SIG-M5 (cell line): ENCODE measurements at regions not wholly inside any gene's neighbourhood (a gene's known extent, or its start where the extent isn't known, plus 50 kb on each side); places are given as distances from the start of the nearest gene placed in this dataset.
"Not testable (repeated sequence)": the region's sequence is repeated elsewhere in the genome, so short reads cannot be mapped to it uniquely, and the experiment has no call there.

ENCODE experiments used
- DNase-seq: peaks from one replicate; lab custom pipeline; 2025; lab: John Stamatoyannopoulos, UW

DNA sequence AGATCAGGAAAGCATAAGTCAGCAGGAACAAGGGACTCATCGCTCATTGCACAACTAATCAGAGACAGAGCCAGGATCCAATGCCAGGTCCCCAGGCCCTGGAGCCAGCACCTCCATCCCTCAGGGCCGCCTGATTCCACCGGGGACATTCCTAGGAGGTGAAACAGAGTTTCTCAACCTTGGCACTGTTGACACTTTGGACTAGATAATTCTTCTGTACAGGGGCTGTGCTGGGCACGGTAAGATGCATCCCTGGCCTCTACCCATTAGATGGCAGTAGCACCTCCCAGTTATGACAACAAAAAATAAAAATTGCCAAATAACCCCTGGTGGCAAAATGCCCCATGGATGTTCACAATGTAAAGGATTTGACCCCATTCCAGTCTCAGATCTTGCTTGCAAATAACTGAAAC lies 127.7 kb downstream of the MTHFS start:
- no peak for DNase-seq

DNA sequence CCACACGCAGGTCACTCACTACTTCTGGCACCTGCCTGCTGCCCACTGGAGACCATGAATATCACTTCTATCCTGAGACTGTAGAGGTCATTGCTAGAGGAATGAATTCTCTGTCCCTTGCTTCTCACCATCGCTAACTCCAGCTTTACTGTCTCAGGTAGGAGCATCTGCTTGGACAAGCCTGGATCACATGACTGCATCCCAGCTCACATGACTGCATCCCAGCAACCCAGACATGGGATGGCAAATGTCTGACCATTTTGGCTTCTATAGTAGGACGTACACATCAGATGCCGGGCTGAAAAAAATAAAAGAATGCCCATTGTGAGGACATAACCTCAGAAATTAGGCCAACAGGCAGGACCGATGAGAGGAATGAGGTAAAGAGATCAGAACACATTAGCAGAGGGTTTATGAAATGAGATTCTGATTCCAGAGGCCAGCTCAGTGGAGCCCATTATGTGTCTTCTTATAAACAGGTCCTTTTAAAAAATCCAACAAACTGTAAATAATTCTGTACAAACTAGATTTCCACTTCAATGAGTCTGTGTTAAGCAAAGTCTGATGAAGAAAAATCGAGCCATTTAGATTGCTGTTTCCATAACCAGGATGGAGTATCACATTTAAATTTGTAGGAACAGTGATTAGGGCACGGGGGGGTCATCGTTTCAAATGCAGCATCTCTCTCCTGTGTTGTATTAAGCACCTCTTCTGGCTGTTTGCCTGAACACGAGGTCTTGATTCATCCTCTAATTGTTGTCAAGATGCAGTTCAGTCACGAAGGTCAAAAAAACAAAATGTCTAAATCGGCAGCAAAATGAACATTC lies 126.7 kb downstream of the MTHFS start:
- DNase-seq, result no peak

DNA sequence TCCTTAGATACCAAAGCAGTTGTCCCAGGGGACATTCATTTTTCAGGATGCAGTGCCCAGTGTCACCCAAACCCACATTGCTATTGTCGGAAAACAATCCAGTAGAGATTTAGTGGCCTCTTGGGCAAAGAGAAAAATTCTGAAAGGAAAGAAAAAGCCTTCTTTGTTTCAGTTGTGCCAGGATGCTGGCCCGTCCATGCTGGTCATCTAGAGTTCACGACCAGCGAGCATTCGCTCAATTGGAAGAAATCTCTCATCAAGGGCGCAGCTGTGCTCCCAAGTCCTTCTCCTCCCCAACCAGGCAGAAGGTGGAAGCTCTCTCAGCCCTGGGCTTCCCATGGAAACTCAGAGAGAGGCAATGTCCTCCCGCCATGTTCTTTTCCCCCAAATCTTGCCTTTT lies 123.7 kb downstream of the MTHFS start:
- DNase-seq, result no peak

DNA sequence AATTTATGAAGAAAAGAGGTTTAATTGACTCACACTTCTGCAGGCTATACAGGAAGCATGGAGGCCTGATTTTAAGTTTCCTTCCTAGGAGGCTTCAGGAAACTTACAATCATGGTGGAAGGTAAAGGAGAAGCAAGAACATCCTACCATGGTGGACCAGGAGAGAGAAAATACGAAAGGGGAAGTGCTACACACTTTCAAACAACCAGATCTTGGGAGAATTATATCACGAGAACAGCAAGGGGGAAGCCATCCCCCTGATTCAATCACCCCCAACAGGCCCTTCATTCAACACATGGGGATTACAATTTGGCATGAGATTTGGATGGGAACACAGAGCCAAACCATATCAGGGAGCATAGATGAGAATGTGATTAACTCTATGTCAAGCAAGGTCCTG lies 121.0 kb downstream of the MTHFS start:
- DNase-seq, result no peak

DNA sequence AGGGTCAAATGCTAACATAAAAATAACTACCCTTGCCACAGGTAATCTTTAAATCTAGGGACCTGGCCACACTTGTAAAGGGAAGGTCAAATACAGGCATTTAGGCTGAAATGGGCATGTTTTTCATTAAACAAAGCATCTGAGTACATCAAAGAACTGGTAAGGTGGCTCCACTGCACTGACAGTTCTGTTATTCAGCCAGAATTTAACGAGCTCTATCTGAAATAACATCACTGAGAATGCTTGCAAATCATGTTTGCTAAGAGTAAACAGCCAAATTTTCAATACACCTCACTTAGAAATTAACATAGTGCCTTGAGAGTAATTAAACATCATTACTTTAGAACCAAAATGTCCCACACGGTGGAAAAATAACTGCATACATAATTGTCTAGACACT lies 118.9 kb downstream of the MTHFS start:
- DNase-seq, result no peak

DNA sequence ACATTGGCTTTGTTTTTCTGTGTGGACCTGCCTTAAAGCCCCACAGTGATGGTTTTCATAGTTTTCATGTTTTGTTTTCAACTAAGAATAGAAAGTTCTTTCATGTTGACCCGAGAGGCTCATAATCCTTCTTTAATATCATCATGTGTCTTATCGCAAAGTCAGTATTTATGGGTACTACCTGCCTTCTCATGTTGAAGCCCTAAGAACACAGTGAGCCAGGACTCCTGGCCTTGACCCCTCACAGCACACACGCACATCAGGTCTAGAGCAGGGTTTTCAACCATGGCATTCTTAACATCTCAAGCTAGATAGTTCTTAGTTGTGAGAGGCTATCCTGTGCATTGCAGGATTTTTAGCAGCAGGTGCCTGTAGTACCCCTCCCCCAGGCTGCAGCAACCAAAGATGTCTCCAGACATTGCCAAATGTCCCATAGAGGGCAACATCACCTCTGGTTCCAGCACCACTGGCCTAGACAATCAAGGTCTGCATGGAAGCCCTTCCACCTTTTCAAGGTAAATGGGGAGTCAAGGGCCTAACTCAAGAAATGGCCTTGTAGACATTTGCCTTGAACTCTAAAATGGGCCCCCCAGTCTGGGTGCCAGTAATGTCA lies 118.3 kb downstream of the MTHFS start:
- DNase-seq, result no peak

DNA sequence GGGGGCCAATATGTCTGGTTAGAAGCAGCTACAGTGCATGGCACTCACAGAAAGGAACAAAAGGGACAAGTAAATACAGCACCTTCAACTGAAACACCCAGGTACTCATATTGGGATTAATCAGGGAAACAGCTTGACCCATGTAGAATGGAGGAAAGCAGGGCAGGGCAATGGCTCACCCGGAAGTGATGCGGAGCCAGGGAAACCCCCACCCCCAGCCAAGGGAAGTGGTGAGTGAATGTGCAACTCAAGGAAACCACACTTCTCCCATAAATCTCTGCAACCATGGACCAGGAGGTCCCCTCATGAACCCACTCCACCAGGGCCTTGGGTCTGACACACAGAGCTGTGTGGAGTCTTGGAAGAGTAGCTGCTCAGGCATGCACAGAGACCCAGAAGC lies 117.1 kb downstream of the MTHFS start:
- DNase-seq, result no peak

DNA sequence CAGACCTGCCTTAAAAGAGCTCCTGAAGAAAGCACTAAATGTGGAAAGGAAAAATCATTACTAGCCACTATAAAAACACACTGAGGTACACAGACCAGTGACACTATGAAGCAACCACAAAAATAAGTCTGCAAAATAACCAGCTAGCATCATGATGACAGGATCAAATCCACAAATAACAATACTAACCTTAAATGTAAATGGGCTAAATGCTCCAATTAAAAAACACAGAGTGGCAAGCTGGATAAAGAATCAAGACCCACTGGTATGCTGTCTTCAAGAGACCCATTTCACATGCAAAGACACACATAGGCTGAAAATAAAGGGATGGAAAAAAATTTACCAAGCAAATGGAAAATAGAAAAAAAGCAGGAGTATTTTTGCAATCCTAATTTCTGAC lies 114.5 kb downstream of the MTHFS start:
- DNase-seq, result not testable (repeated sequence)
